OCI-LY1 (cell line): ENCODE measurements at regions not wholly inside any gene's neighbourhood (a gene's known extent, or its start where the extent isn't known, plus 50 kb on each side); places are given as distances from the start of the nearest gene placed in this dataset.

Source experiments
- H2AFZ ChIP-seq: fragments of 200-600 bp; sonication (generic), shearing (Covaris generic); 2 replicates; pipeline ENCODE4 v1.6.0; 2014; ENCODE audit warnings: antibody characterized with exemption, mild to moderate bottlenecking, low read length
- H3F3A ChIP-seq: fragments of 200-600 bp; sonication (generic), shearing (Covaris generic); 2 replicates; pipeline ENCODE4 v1.6.0; 2014; ENCODE audit warnings: mild to moderate bottlenecking, antibody characterized with exemption, low read length, moderate library complexity; ENCODE audit not compliant: insufficient read depth
- H3K27ac ChIP-seq: fragments of 200-600 bp; sonication (generic); 2 replicates; pipeline ENCODE4 v1.5.1; 2014; ENCODE audit warnings: low read length, mixed run types, mild to moderate bottlenecking, low read depth; ENCODE audit not compliant: poor library complexity, severe bottlenecking
- H3K27me3 ChIP-seq: fragments of 200-600 bp; sonication (generic); 2 replicates; pipeline ENCODE4 v1.6.0; 2014; ENCODE audit warnings: antibody characterized with exemption, mild to moderate bottlenecking, low read length, moderate library complexity; ENCODE audit not compliant: insufficient read depth
- H3K36me3 ChIP-seq: fragments of 200-600 bp; sonication (generic); 2 replicates; pipeline ENCODE4 v1.6.1; 2014; ENCODE audit warnings: mild to moderate bottlenecking, antibody characterized with exemption, low read length, moderate library complexity, mixed read lengths; ENCODE audit not compliant: insufficient read depth
- H3K4me1 ChIP-seq: fragments of 200-600 bp; sonication (generic); 2 replicates; pipeline ENCODE4 v1.5.1; 2014; ENCODE audit warnings: mild to moderate bottlenecking, low read length, moderate library complexity; ENCODE audit not compliant: insufficient read depth, severe bottlenecking
- H3K4me2 ChIP-seq: fragments of 200-600 bp; sonication (generic), shearing (Covaris generic); 2 replicates; pipeline ENCODE4 v1.6.1; 2014; ENCODE audit warnings: low read length
- H3K4me3 ChIP-seq: fragments of 200-600 bp; sonication (generic); 2 replicates; pipeline ENCODE4 v1.5.1; 2014; ENCODE audit warnings: low read length, low read depth, mild to moderate bottlenecking, mixed read lengths; ENCODE audit not compliant: poor library complexity, severe bottlenecking
- H3K79me2 ChIP-seq: fragments of 200-600 bp; shearing (Covaris generic); 2 replicates; pipeline ENCODE4 v1.6.1; 2016; ENCODE audit warnings: mixed run types, low read length, mixed read lengths; ENCODE audit not compliant: insufficient read depth
- H3K9ac ChIP-seq: fragments of 200-600 bp; sonication (generic), shearing (Covaris generic); 2 replicates; pipeline ENCODE4 v1.6.1; 2014; ENCODE audit warnings: mild to moderate bottlenecking, low read length, mixed read lengths
- H3K9me2 ChIP-seq: fragments of 200-600 bp; sonication (generic), shearing (Covaris generic); 2 replicates; pipeline ENCODE4 v1.6.1; 2014; ENCODE audit warnings: low read depth, mild to moderate bottlenecking, low read length, mixed read lengths
- H3K9me3 ChIP-seq: fragments of 200-600 bp; shearing (Covaris generic); 2 replicates; pipeline ENCODE4 v1.6.1; 2014; ENCODE audit warnings: low read length, mixed read lengths
- H4K20me1 ChIP-seq: fragments of 200-600 bp; sonication (generic), shearing (Covaris generic); 2 replicates; pipeline ENCODE4 v1.6.0; 2016; ENCODE audit warnings: mild to moderate bottlenecking, low read length; ENCODE audit not compliant: insufficient read depth
- CTCF ChIP-seq: fragments of 200-600 bp; sonication (generic), shearing (Covaris generic); IDR thresholded peaks from 2 replicates; pipeline ENCODE4 v1.5.1; 2017; ENCODE audit warnings: mild to moderate bottlenecking, antibody characterized with exemption, low read length, moderate library complexity, mixed read lengths
- EZH2 ChIP-seq: fragments of 200-600 bp; sonication (generic), shearing (Covaris generic); IDR thresholded peaks from 2 replicates; pipeline ENCODE4 v1.8.0; 2017; ENCODE audit warnings: borderline replicate concordance, mixed run types, mild to moderate bottlenecking, antibody characterized with exemption, low read length, moderate library complexity, mixed read lengths

- Histone ChIP-seq H3K27me3 (no peaks in the 10 kb centered on the region), H3K9me3 (no peaks in the 10 kb centered on the region), H3K9ac (no peak overlapping the region), H3K79me2 (no peaks in the 10 kb centered on the region), H3K36me3 (no peaks in the 10 kb centered on the region), H4K20me1 (no peaks in the 10 kb centered on the region), H3K4me2 (no peak overlapping the region), H3K9me2 (no peaks in the 10 kb centered on the region), H2AFZ (no peak overlapping the region), H3F3A (no peaks in the 10 kb centered on the region), H3K27ac (no peak overlapping the region), H3K4me3 (no peak overlapping the region), H3K4me1 (no peaks in the 10 kb centered on the region)
- TF ChIP-seq EZH2 (no peak), CTCF (peak; percentile 18; the same call in 1 of the 2 replicates)
These were observed 104.5 kb upstream of the AGA start for GRCh38 chr4:177546745-177547144.

GRCh38 chr4:177547985-177548384 lies 105.7 kb upstream of the AGA start:
- Histone ChIP-seq H3K79me2 (no peaks in the 10 kb centered on the region), H3K4me2 (no peak overlapping the region), H2AFZ (no peak overlapping the region), H3K36me3 (no peaks in the 10 kb centered on the region), H3K27ac (no peak overlapping the region), H3K9me2 (no peaks in the 10 kb centered on the region), H3K4me1 (no peaks in the 10 kb centered on the region), H3K9me3 (no peaks in the 10 kb centered on the region), H3K27me3 (no peaks in the 10 kb centered on the region), H4K20me1 (no peaks in the 10 kb centered on the region), H3K4me3 (no peak overlapping the region), H3F3A (no peaks in the 10 kb centered on the region), H3K9ac (no peak overlapping the region)
- no peak for TF ChIP-seq CTCF
- no peak for TF ChIP-seq EZH2

- Histone ChIP-seq H3K4me3 (no peak overlapping the region), H3K9me2 (no peaks in the 10 kb centered on the region), H4K20me1 (no peaks in the 10 kb centered on the region)
These were observed 112.9 kb upstream of the AGA start for GRCh38 chr4:177555007-177555574.

More at GRCh38 chr4:177555007-177555574, 112.9 kb upstream of the AGA start:
- Histone ChIP-seq H2AFZ (no peak overlapping the region), H3K79me2 (no peaks in the 10 kb centered on the region), H3K4me2 (no peak overlapping the region), H3K4me1 (no peaks in the 10 kb centered on the region), H3F3A (no peaks in the 10 kb centered on the region), H3K36me3 (no peaks in the 10 kb centered on the region), H3K9ac (no peak overlapping the region), H3K27ac (no peak overlapping the region), H3K27me3 (no peaks in the 10 kb centered on the region; the same call in 1 of the 2 replicates), H3K9me3 (no peaks in the 10 kb centered on the region)
- TF ChIP-seq CTCF (peak; percentile 84), EZH2 (no peak)
